A549 (cell line): ENCODE measurements at regions not wholly inside any gene's neighbourhood (a gene's known extent, or its start where the extent isn't known, plus 50 kb on each side); places are given as distances from the start of the nearest gene placed in this dataset.

Experiments used
- ATAC-seq, 2 experiments: fragments of 200-7000 bp in 1 of 2; fragments of >200 bp in 1 of 2; cut with Nextera tagmentation in 1 of 2; cut with Tn5 transposase in 1 of 2; 3 replicates each; pipeline versions ENCODE4 v1.8.0 to v1.9.1; 2018 to 2020; ENCODE audit warnings: mild to moderate bottlenecking in 1 of 2, moderate library complexity in 1 of 2
- CTCF ChIA-PET: fragments of 300-600 bp; sonication (Branson Sonifier 250); formaldehyde crosslinking; extraction: SDS; loops from one replicate; lab custom pipeline; 2021; ENCODE audit warnings: antibody characterized with exemption, inconsistent platforms; lab: Yijun Ruan, JAX
- POLR2A ChIA-PET: fragments of 350-600 bp; formaldehyde crosslinking; extraction: SDS; loops from one replicate; lab custom pipeline; 2021; ENCODE audit warnings: antibody characterized with exemption, inconsistent platforms; lab: Yijun Ruan, JAX
- DNase-seq, 2 experiments: peaks; one replicate each; pipeline versions ENCODE4 v3.0.0 to v3.0.0-alpha.2; 2011 to 2016; ENCODE audit warnings: low read depth in 1 of 2, low spot score in 1 of 2
- FAIRE-seq: peaks from 2 replicates; lab custom pipeline; 2011; peaks lifted over from hg19 to GRCh38; lab: Jason Lieb, UNC
- H3K27ac ChIP-seq, 2 experiments: fragments of >200 bp; sonication (Bioruptor Twin); formaldehyde crosslinking; 3 replicates each; pipeline ENCODE4 v1.5.1; 2016 to 2017
- H3K4me1 ChIP-seq: fragments of >200 bp; sonication (Bioruptor Twin); formaldehyde crosslinking; 3 replicates; pipeline ENCODE4 v1.6.1; 2016
- H3K4me2 ChIP-seq: fragments of >200 bp; sonication (Bioruptor Twin); formaldehyde crosslinking; 3 replicates; pipeline ENCODE4 v1.6.1; 2016
- H3K4me3 ChIP-seq: fragments of >200 bp; sonication (Bioruptor Twin); formaldehyde crosslinking; 3 replicates; pipeline ENCODE4 v1.5.1; 2016
- H3K9me3 ChIP-seq: fragments of >200 bp; sonication (Bioruptor Twin); formaldehyde crosslinking; 3 replicates; pipeline ENCODE4 v1.6.1; 2016
- BCL3 ChIP-seq: fragments of >200 bp; sonication (Bioruptor Twin); formaldehyde crosslinking; IDR thresholded peaks from 3 replicates; pipeline ENCODE4 v1.6.1; 2016
- CBX8 ChIP-seq: fragments of 200-600 bp; sonication (generic); IDR thresholded peaks from 2 replicates; pipeline ENCODE4 v1.6.1; 2016
- CEBPB ChIP-seq, 2 experiments: fragments of >200 bp in 1 of 2; sonication (Bioruptor Twin) in 1 of 2; formaldehyde crosslinking in 1 of 2; IDR thresholded peaks; 2 replicates each; pipeline ENCODE4 v1.6.1; 2012 to 2016
- FOSB ChIP-seq: fragments of 250-450 bp; sonication (Bioruptor Pico); IDR thresholded peaks from 2 replicates; pipeline ENCODE4 v1.5.0; 2020; ENCODE audit warnings: mild to moderate bottlenecking, moderate library complexity
- HEYL ChIP-seq: fragments of 250-450 bp; sonication (Bioruptor Pico); IDR thresholded peaks from 2 replicates; pipeline ENCODE4 v1.8.0; 2021; ENCODE audit warnings: mild to moderate bottlenecking, moderate library complexity
- HMGXB4 ChIP-seq: fragments of 250-450 bp; sonication (Bioruptor Pico); IDR thresholded peaks from 2 replicates; pipeline ENCODE4 v1.5.0; 2021; ENCODE audit warnings: mild to moderate bottlenecking, moderate library complexity, borderline replicate concordance
- HOXB13 ChIP-seq: fragments of 250-450 bp; sonication (Bioruptor Pico); IDR thresholded peaks from 2 replicates; pipeline ENCODE4 v1.5.0; 2020; ENCODE audit warnings: low read depth, mild to moderate bottlenecking, moderate library complexity
- KDM1A ChIP-seq: fragments of 200-600 bp; sonication (generic); IDR thresholded peaks from 2 replicates; pipeline ENCODE4 v1.6.1; 2016; ENCODE audit warnings: low read depth, mild to moderate bottlenecking
- KDM5A ChIP-seq: fragments of 200-600 bp; sonication (generic); IDR thresholded peaks from 2 replicates; pipeline ENCODE4 v1.6.1; 2016; ENCODE audit warnings: antibody characterized with exemption, mild to moderate bottlenecking
- RFX5 ChIP-seq: fragments of 450-650 bp; IDR thresholded peaks from 2 replicates; pipeline ENCODE4 v1.7.1; 2014; ENCODE audit warnings: antibody characterized with exemption, mild to moderate bottlenecking, moderate library complexity
- SREBF2 ChIP-seq: fragments of 450-650 bp; IDR thresholded peaks from 2 replicates; pipeline ENCODE4 v1.6.1; 2014; ENCODE audit warnings: mild to moderate bottlenecking, moderate library complexity
- TP53 ChIP-seq: fragments of 250-450 bp; sonication (Bioruptor Pico); IDR thresholded peaks from 2 replicates; pipeline ENCODE4 v1.5.0; 2021; ENCODE audit warnings: mild to moderate bottlenecking, moderate library complexity
- ZFP36 ChIP-seq: fragments of 450-650 bp; IDR thresholded peaks from 2 replicates; pipeline ENCODE4 v1.6.1; 2014; ENCODE audit warnings: borderline replicate concordance; ENCODE audit not compliant: partially characterized antibody
- ZNF302 ChIP-seq: fragments of 250-450 bp; sonication (Bioruptor Pico); IDR thresholded peaks from 2 replicates; pipeline ENCODE4 v1.9.0; 2021; ENCODE audit warnings: inconsistent platforms, mild to moderate bottlenecking, moderate library complexity
- ZSCAN20 ChIP-seq: fragments of 250-450 bp; sonication (Bioruptor Pico); IDR thresholded peaks from 2 replicates; pipeline ENCODE4 v1.8.0; 2022; ENCODE audit warnings: mild to moderate bottlenecking, moderate library complexity
- WGBS: methylation state at CpG from one replicate; pipeline ENCODE4 v1.1.6; 2017; ENCODE audit errors: missing lambda C conversion rate; 5-methylcytosine and 5-hydroxymethylcytosine counted together
- TF ChIP-seq, protein P1 (sequence below): IDR thresholded peaks from 2 replicates; pipeline ENCODE4 v1.6.1; 2012
- TF ChIP-seq, protein P2 (sequence below): fragments of 250-450 bp; sonication (Bioruptor Pico); IDR thresholded peaks from 2 replicates; pipeline ENCODE4 v1.5.0; 2020; ENCODE audit warnings: low read depth, mild to moderate bottlenecking, moderate library complexity
- TF ChIP-seq, protein P3 (sequence below): fragments of 200-600 bp; sonication (generic); IDR thresholded peaks from 2 replicates; pipeline ENCODE4 v1.6.1; 2016; ENCODE audit warnings: antibody characterized with exemption, mild to moderate bottlenecking, moderate library complexity

DNA sequence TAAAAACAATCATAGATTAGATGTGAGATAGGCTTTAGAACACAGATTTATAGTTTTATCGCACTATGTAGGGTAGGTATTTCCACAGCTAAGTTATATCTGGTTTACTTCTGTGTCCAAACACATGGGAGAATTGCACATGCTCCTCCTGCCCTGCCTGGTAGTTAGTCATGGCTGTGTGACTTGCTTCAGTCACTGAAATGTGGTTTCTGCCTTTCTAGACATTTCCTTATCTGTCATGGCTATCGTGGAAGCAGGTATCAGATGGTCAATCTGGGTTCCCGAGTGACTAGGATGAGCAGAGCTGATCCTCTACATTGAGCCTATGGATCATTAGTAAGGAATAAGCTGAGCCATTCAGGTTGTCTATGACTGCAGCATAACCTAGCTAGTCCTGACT is 117.8 kb upstream of the GMDS start:
- H3K4me1 ChIP-seq, result no peaks in the 10 kb centered on the region
- H3K4me3 ChIP-seq, result no peak overlapping the region
- no peak overlapping the region for H3K27ac ChIP-seq
- DNase-seq, result no peak
- H3K4me2 ChIP-seq, result no peak overlapping the region
- WGBS, result 36% methylated on average over 3 of the region's 3 CpGs
- TF ChIP-seq HOXB13 (no peak), RFX5 (no peak), ZNF302 (CRISPR knock-in tag) (no peak), HMGXB4 (CRISPR knock-in tag) (no peak), SREBF2 (no peak), ZSCAN20 (CRISPR knock-in tag) (no peak), TP53 (CRISPR knock-in tag) (no peak), ZFP36 (no peak), KDM1A (no peak), FOSB (CRISPR knock-in tag) (no peak), BCL3 (no peak), KDM5A (no peak), HEYL (no peak), CBX8 (no peak)
- TF ChIP-seq, protein P1, sequence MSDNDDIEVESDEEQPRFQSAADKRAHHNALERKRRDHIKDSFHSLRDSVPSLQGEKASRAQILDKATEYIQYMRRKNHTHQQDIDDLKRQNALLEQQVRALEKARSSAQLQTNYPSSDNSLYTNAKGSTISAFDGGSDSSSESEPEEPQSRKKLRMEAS, result no peak
- TF ChIP-seq, protein P2, sequence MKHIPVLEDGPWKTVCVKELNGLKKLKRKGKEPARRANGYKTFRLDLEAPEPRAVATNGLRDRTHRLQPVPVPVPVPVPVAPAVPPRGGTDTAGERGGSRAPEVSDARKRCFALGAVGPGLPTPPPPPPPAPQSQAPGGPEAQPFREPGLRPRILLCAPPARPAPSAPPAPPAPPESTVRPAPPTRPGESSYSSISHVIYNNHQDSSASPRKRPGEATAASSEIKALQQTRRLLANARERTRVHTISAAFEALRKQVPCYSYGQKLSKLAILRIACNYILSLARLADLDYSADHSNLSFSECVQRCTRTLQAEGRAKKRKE, result no peak
- TF ChIP-seq, protein P3, sequence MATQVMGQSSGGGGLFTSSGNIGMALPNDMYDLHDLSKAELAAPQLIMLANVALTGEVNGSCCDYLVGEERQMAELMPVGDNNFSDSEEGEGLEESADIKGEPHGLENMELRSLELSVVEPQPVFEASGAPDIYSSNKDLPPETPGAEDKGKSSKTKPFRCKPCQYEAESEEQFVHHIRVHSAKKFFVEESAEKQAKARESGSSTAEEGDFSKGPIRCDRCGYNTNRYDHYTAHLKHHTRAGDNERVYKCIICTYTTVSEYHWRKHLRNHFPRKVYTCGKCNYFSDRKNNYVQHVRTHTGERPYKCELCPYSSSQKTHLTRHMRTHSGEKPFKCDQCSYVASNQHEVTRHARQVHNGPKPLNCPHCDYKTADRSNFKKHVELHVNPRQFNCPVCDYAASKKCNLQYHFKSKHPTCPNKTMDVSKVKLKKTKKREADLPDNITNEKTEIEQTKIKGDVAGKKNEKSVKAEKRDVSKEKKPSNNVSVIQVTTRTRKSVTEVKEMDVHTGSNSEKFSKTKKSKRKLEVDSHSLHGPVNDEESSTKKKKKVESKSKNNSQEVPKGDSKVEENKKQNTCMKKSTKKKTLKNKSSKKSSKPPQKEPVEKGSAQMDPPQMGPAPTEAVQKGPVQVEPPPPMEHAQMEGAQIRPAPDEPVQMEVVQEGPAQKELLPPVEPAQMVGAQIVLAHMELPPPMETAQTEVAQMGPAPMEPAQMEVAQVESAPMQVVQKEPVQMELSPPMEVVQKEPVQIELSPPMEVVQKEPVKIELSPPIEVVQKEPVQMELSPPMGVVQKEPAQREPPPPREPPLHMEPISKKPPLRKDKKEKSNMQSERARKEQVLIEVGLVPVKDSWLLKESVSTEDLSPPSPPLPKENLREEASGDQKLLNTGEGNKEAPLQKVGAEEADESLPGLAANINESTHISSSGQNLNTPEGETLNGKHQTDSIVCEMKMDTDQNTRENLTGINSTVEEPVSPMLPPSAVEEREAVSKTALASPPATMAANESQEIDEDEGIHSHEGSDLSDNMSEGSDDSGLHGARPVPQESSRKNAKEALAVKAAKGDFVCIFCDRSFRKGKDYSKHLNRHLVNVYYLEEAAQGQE, result no peak
- ATAC-seq, result no peak
- CTCF ChIA-PET, result no interaction called here
- no peak for FAIRE-seq
- H3K9me3 ChIP-seq, result no peaks in the 10 kb centered on the region
- POLR2A ChIA-PET, result no interaction called here

GRCh38 chr6:2361195-2361594 is 115.8 kb upstream of the GMDS start:
- WGBS, result 78% methylated on average over 5 of the region's 5 CpGs
- H3K4me1 ChIP-seq, result no peaks in the 10 kb centered on the region
- no peaks in the 10 kb centered on the region for H3K9me3 ChIP-seq
- DNase-seq (no peak), FAIRE-seq (no peak), ATAC-seq (no peak)
- no peak overlapping the region for H3K4me3 ChIP-seq
- H3K4me2 ChIP-seq, result no peak overlapping the region
- ChIA-PET CTCF (no interaction called here), POLR2A (no interaction called here)
- H3K27ac ChIP-seq, result no peak overlapping the region
- peak; percentile 45 to 75; a peak in 3 of 4 replicates for TF ChIP-seq CEBPB (IDR thresholded peaks at IDR 0.05)
- no peak for TF ChIP-seq FOSB (CRISPR knock-in tag)
- TF ChIP-seq, all 56 proteins: peak for 1
